HepG2 (cell line): ENCODE measurements at regions not wholly inside any gene's neighbourhood (a gene's known extent, or its start where the extent isn't known, plus 50 kb on each side); places are given as distances from the start of the nearest gene placed in this dataset.

Experiments used
- ATF7 ChIP-seq, 2 experiments: fragments of 450-650 bp in 1 of 2; sonication (generic) in 1 of 2; formaldehyde crosslinking in 1 of 2; IDR thresholded peaks; 2 replicates each; pipeline versions ENCODE4 v1.4.0 to v1.6.1; 2016 to 2020; ENCODE audit warnings: antibody characterized with exemption in 1 of 2, mild to moderate bottlenecking in 1 of 2, missing genetic modification reagents in 1 of 2
- CTCF ChIP-seq: sonication (generic); formaldehyde crosslinking; IDR thresholded peaks from 2 replicates; pipeline ENCODE4 v1.5.0; 2020; ENCODE audit warnings: mild to moderate bottlenecking, missing genetic modification reagents, moderate library complexity
- EP300 ChIP-seq, 3 experiments: sonication (generic) in 1 of 3; formaldehyde crosslinking in 1 of 3; IDR thresholded peaks; 2 replicates each; pipeline versions ENCODE4 v1.5.1 to v1.6.1; 2011 to 2020; ENCODE audit warnings: low read depth in 2 of 3, low read length in 2 of 3, borderline replicate concordance in 1 of 3, improper control_type of control experiment in 1 of 3, mild to moderate bottlenecking in 1 of 3, missing genetic modification reagents in 1 of 3, moderate library complexity in 1 of 3
- FOXA1 ChIP-seq, 2 experiments: fragments of 450-650 bp in 1 of 2; sonication (generic) in 1 of 2; formaldehyde crosslinking in 1 of 2; IDR thresholded peaks; 2 replicates each; pipeline versions ENCODE4 v1.4.0 to v1.6.1; 2016 to 2020; ENCODE audit warnings: missing genetic modification reagents in 1 of 2
- HMG20B ChIP-seq: conservative IDR thresholded peaks from 2 replicates; pipeline ENCODE4 v1.6.1; 2016; ENCODE audit warnings: missing genetic modification reagents, missing compliant biosample characterization

- TF ChIP-seq CTCF (no peak), FOXA1 (IDR thresholded peaks at IDR 0.05) (no peak), FOXA1 (CRISPR knock-in tag; IDR thresholded peaks at IDR 0.05) (no peak), ATF7 (IDR thresholded peaks at IDR 0.05) (no peak), ATF7 (CRISPR knock-in tag; IDR thresholded peaks at IDR 0.05) (no peak), HMG20B (CRISPR knock-in tag) (no peak), EP300 (IDR thresholded peaks at IDR 0.05; ENCODE audit: low read depth in 2 of 2, low read length in 2 of 2) (no peak), EP300 (CRISPR knock-in tag; IDR thresholded peaks at IDR 0.05; ENCODE audit: borderline replicate concordance) (no peak)
These were observed 424.9 kb upstream of the MGAT4C start for GRCh38 chr12:86681060-86681459.
